Trophoblast cell (in vitro differentiated cells and primary cell): ENCODE measurements at regions not wholly inside any gene's neighbourhood (a gene's known extent, or its start where the extent isn't known, plus 50 kb on each side); places are given as distances from the start of the nearest gene placed in this dataset.
A peak's percentile ranks its signal among the peaks of the same experiment; 100 is the strongest.

Experiments used
- DNase-seq, 2 donors: peaks; one replicate each; pipeline ENCODE4 v3.0.0-alpha.2; 2016
- H2AFZ ChIP-seq: 2 replicates; pipeline ENCODE4 v1.6.1; 2013; ENCODE audit warnings: low read length, moderate library complexity, mild to moderate bottlenecking; ENCODE audit not compliant: insufficient read depth, poor library complexity
- H2AK5ac ChIP-seq: 2 replicates; pipeline ENCODE4 v1.6.1; 2013; ENCODE audit warnings: mild to moderate bottlenecking, low read length
- H2BK120ac ChIP-seq: 2 replicates; pipeline ENCODE4 v1.6.1; 2013; ENCODE audit warnings: low read length, mild to moderate bottlenecking, moderate library complexity; ENCODE audit not compliant: insufficient read depth, poor library complexity
- H2BK12ac ChIP-seq: 2 replicates; pipeline ENCODE4 v1.6.1; 2013; ENCODE audit warnings: mild to moderate bottlenecking, low read length, moderate library complexity
- H2BK5ac ChIP-seq: 2 replicates; pipeline ENCODE4 v1.6.1; 2013; ENCODE audit warnings: low read length, low read depth, moderate library complexity, mild to moderate bottlenecking; ENCODE audit not compliant: poor library complexity
- H3K14ac ChIP-seq: 2 replicates; pipeline ENCODE4 v1.6.1; 2013; ENCODE audit warnings: mild to moderate bottlenecking, low read length
- H3K18ac ChIP-seq: 2 replicates; pipeline ENCODE4 v1.6.1; 2013; ENCODE audit warnings: mild to moderate bottlenecking, low read length
- H3K23ac ChIP-seq: 2 replicates; pipeline ENCODE4 v1.6.1; 2013; ENCODE audit warnings: low read length
- H3K27ac ChIP-seq: 2 replicates; pipeline ENCODE4 v1.5.1; 2013; ENCODE audit warnings: low read depth, mild to moderate bottlenecking, inconsistent platforms, low read length, moderate library complexity
- H3K27me3 ChIP-seq: 2 replicates; pipeline ENCODE4 v1.6.1; 2013; ENCODE audit warnings: inconsistent platforms, mild to moderate bottlenecking, low read length, moderate library complexity; ENCODE audit not compliant: insufficient read depth
- H3K36me3 ChIP-seq, 2 experiments: 1 replicate in 1 of 2; 2 replicates in 1 of 2; pipeline ENCODE4 v1.6.1; 2013; ENCODE audit warnings: low read length in 2 of 2, mild to moderate bottlenecking in 2 of 2, moderate library complexity in 1 of 2; ENCODE audit not compliant: insufficient read depth in 2 of 2, control insufficient read depth in 1 of 2
- H3K4ac ChIP-seq: 2 replicates; pipeline ENCODE4 v1.6.1; 2013; ENCODE audit warnings: low read depth, mild to moderate bottlenecking, low read length, moderate library complexity
- H3K4me1 ChIP-seq, 2 experiments: 1 replicate in 1 of 2; 2 replicates in 1 of 2; pipeline ENCODE4 v1.6.1; 2013; ENCODE audit warnings: low read length in 2 of 2, mild to moderate bottlenecking in 2 of 2, moderate library complexity in 1 of 2; ENCODE audit not compliant: insufficient read depth in 2 of 2, control insufficient read depth in 1 of 2
- H3K4me2 ChIP-seq: 2 replicates; pipeline ENCODE4 v1.6.1; 2013; ENCODE audit warnings: inconsistent platforms, mild to moderate bottlenecking, low read length, moderate library complexity
- H3K4me3 ChIP-seq: 2 replicates; pipeline ENCODE4 v1.5.1; 2013; ENCODE audit warnings: mild to moderate bottlenecking, low read depth, low read length, inconsistent platforms
- H3K79me1 ChIP-seq: one replicate; pipeline ENCODE4 v1.6.1; 2013; ENCODE audit warnings: low read length
- H3K79me2 ChIP-seq: 2 replicates; pipeline ENCODE4 v1.6.1; 2013; ENCODE audit warnings: low read length, mild to moderate bottlenecking; ENCODE audit not compliant: control insufficient read depth, insufficient read depth, poor library complexity
- H3K9ac ChIP-seq: 2 replicates; pipeline ENCODE4 v1.6.1; 2013; ENCODE audit warnings: mild to moderate bottlenecking, low read length
- H3K9me3 ChIP-seq: 2 replicates; pipeline ENCODE4 v1.6.1; 2013; ENCODE audit warnings: low read depth, mild to moderate bottlenecking, control low read depth, inconsistent platforms, low read length; ENCODE audit not compliant: insufficient read depth
- H4K12ac ChIP-seq: 2 replicates; pipeline ENCODE4 v1.6.1; 2013; ENCODE audit warnings: low read depth, mild to moderate bottlenecking, low read length, moderate library complexity
- H4K8ac ChIP-seq: 2 replicates; pipeline ENCODE4 v1.6.1; 2013; ENCODE audit warnings: low read depth, mild to moderate bottlenecking, low read length, moderate library complexity
- H4K91ac ChIP-seq: one replicate; pipeline ENCODE4 v1.6.1; 2013; ENCODE audit warnings: low read depth, mild to moderate bottlenecking, low read length, moderate library complexity
- WGBS: extraction: QIAGEN DNeasy Blood & Tissue Kit; methylation state at CpG from one replicate; pipeline ENCODE4 v1.1.7; 2013; ENCODE audit warnings: missing lambda C conversion rate; ENCODE audit not compliant: insufficient read length, insufficient coverage; ENCODE audit errors: extremely low coverage; 5-methylcytosine and 5-hydroxymethylcytosine counted together

- Histone ChIP-seq H2AFZ (no peak overlapping the region), H3K4me3 (no peak overlapping the region), H3K18ac (no peak overlapping the region), H4K12ac (no peak overlapping the region), H3K9me3 (no peaks in the 10 kb centered on the region), H2BK5ac (no peak overlapping the region), H3K36me3 (no peaks in the 10 kb centered on the region), H3K14ac (no peak overlapping the region), H3K4me2 (no peak overlapping the region), H3K9ac (no peak overlapping the region), H2BK12ac (no peak overlapping the region), H3K79me2 (no peaks in the 10 kb centered on the region), H3K27me3 (no peaks in the 10 kb centered on the region), H2BK120ac (no peak overlapping the region), H3K27ac (no peak overlapping the region), H3K23ac (no peak overlapping the region), H3K79me1 (no peaks in the 10 kb centered on the region), H2AK5ac (no peak overlapping the region), H4K91ac (no peak overlapping the region), H4K8ac (no peak overlapping the region), H3K4me1 (no peaks in the 10 kb centered on the region), H3K4ac (no peak overlapping the region)
- no peak for DNase-seq
- WGBS: no CpG with 5 or more reads among the region's 2 CpGs
Measured at GRCh38 chr4:52250154-52250553, 199.1 kb downstream of the SPATA18 start.

- Histone ChIP-seq H3K4me2 (no peak overlapping the region), H2BK5ac (no peak overlapping the region), H3K4me1 (no peaks in the 10 kb centered on the region), H3K4me3 (no peak overlapping the region), H2AK5ac (no peak overlapping the region), H2BK12ac (no peak overlapping the region), H3K9me3 (peaks cover 1% of the 10 kb centered on the region), H3K18ac (no peak overlapping the region), H2AFZ (no peak overlapping the region), H4K91ac (no peak overlapping the region), H3K4ac (no peak overlapping the region), H3K27me3 (no peaks in the 10 kb centered on the region), H3K14ac (no peak overlapping the region), H4K8ac (no peak overlapping the region), H3K9ac (no peak overlapping the region), H3K79me2 (no peaks in the 10 kb centered on the region), H3K23ac (no peak overlapping the region), H3K79me1 (no peaks in the 10 kb centered on the region), H2BK120ac (no peak overlapping the region), H4K12ac (no peak overlapping the region), H3K36me3 (no peaks in the 10 kb centered on the region), H3K27ac (no peak overlapping the region)
- WGBS: no CpG with 5 or more reads among the region's 2 CpGs
- DNase-seq: peak; percentile 28 to 45
Measured at GRCh38 chr4:52251864-52252263, 200.8 kb downstream of the SPATA18 start.

- Histone ChIP-seq H3K36me3 (no peaks in the 10 kb centered on the region), H3K9ac (no peak overlapping the region), H3K79me1 (no peaks in the 10 kb centered on the region), H4K8ac (no peak overlapping the region), H4K12ac (no peak overlapping the region), H3K4me3 (no peak overlapping the region), H2BK5ac (no peak overlapping the region), H3K27ac (no peak overlapping the region), H4K91ac (no peak overlapping the region), H3K4me2 (no peak overlapping the region), H3K4me1 (no peaks in the 10 kb centered on the region), H2BK120ac (no peak overlapping the region), H2AFZ (no peak overlapping the region), H3K4ac (no peak overlapping the region), H3K23ac (no peak overlapping the region), H3K79me2 (no peaks in the 10 kb centered on the region), H3K14ac (no peak overlapping the region), H3K9me3 (peaks cover 1% of the 10 kb centered on the region), H3K27me3 (no peaks in the 10 kb centered on the region), H2AK5ac (no peak overlapping the region), H2BK12ac (no peak overlapping the region), H3K18ac (no peak overlapping the region)
- DNase-seq: no peak
- no CpG with 5 or more reads among the region's 5 CpGs for WGBS
Measured at GRCh38 chr4:52253025-52253424, 201.9 kb downstream of the SPATA18 start.

GRCh38 chr4:52256522-52256921 lies 205.4 kb downstream of the SPATA18 start:
- H2AFZ ChIP-seq: no peak overlapping the region
- H2AK5ac ChIP-seq: no peak overlapping the region
- H3K79me1 ChIP-seq: no peaks in the 10 kb centered on the region
- H2BK120ac ChIP-seq: no peak overlapping the region
- no peak overlapping the region for H2BK5ac ChIP-seq
- H3K14ac ChIP-seq: no peak overlapping the region
- no peak overlapping the region for H2BK12ac ChIP-seq
- no CpG with 5 or more reads among the region's 2 CpGs for WGBS
- peaks cover 0 to 2% of the 10 kb centered on the region in 2 experiments for H3K4me1 ChIP-seq
- H3K4me3 ChIP-seq: no peak overlapping the region
- H3K27me3 ChIP-seq: no peaks in the 10 kb centered on the region
- no peak overlapping the region for H4K12ac ChIP-seq
- H3K9ac ChIP-seq: no peak overlapping the region
- no peak overlapping the region for H3K23ac ChIP-seq
- DNase-seq: no peak
- H3K4ac ChIP-seq: no peak overlapping the region
- H3K79me2 ChIP-seq: no peaks in the 10 kb centered on the region
- peaks cover 3% of the 10 kb centered on the region for H3K9me3 ChIP-seq
- no peaks in the 10 kb centered on the region for H3K36me3 ChIP-seq
- H3K18ac ChIP-seq: no peak overlapping the region
- H3K4me2 ChIP-seq: no peak overlapping the region
- H3K27ac ChIP-seq: no peak overlapping the region
- H4K8ac ChIP-seq: no peak overlapping the region
- H4K91ac ChIP-seq: no peak overlapping the region
